Duodenal mucosa (tissue), 2 donors: ENCODE measurements at regions not wholly inside any gene's neighbourhood (a gene's known extent, or its start where the extent isn't known, plus 50 kb on each side); places are given as distances from the start of the nearest gene placed in this dataset.

ENCODE experiments used
- H3K27ac ChIP-seq: one replicate; pipeline ENCODE4 v1.7.0; 2013; ENCODE audit warnings: low read depth, low read length
- H3K27me3 ChIP-seq, 2 donors: one replicate each; pipeline ENCODE4 v1.7.0; 2013; ENCODE audit warnings: low read length in 2 of 2, control low read depth in 1 of 2; ENCODE audit not compliant: insufficient read depth in 2 of 2, control insufficient read depth in 1 of 2
- H3K36me3 ChIP-seq, 2 donors: one replicate each; pipeline ENCODE4 v1.7.0; 2013; ENCODE audit warnings: low read length in 2 of 2, control low read depth in 1 of 2; ENCODE audit not compliant: insufficient read depth in 2 of 2, control insufficient read depth in 1 of 2
- H3K4me1 ChIP-seq, 2 donors: one replicate each; pipeline ENCODE4 v1.7.0; 2013; ENCODE audit warnings: low read length in 2 of 2, control low read depth in 1 of 2; ENCODE audit not compliant: insufficient read depth in 2 of 2, control insufficient read depth in 1 of 2
- H3K4me3 ChIP-seq, 2 donors: one replicate each; pipeline ENCODE4 v1.7.0; 2013; ENCODE audit warnings: low read length in 2 of 2, low read depth in 1 of 2
- H3K9ac ChIP-seq, 2 donors: one replicate each; pipeline ENCODE4 v1.7.0; 2013; ENCODE audit warnings: low read length in 2 of 2, low read depth in 1 of 2
- H3K9me3 ChIP-seq, 2 donors: one replicate each; pipeline ENCODE4 v1.7.0; 2013; ENCODE audit warnings: low read length in 2 of 2, control low read depth in 1 of 2; ENCODE audit not compliant: control insufficient read depth in 1 of 2

DNA sequence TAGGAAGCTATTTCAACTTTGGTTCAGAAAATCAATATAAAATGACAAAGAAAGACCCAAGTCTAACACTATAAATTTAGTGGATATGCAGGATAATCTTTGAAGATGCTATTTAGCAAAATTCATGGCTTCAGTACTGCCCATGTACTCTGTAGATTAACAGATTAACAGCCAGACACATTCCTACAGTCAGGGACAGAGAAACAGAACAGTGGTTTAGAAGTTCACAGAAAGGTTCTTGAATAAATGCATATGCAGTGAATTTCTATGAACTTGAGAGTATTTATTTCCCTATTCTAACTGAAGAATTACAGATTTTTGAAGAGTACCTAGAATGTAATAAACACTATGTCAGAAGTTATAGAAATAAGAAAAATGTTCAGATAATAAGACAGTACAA is 222.8 kb downstream of the KLF12 start:
- Histone ChIP-seq H3K4me1 (no peaks in the 10 kb centered on the region), H3K9ac (no peak overlapping the region), H3K27me3 (no peaks in the 10 kb centered on the region), H3K27ac (no peak overlapping the region), H3K9me3 (no peaks in the 10 kb centered on the region), H3K4me3 (no peak overlapping the region), H3K36me3 (no peaks in the 10 kb centered on the region)

GRCh38 chr13:73910733-73911132 is 223.5 kb downstream of the KLF12 start:
- no peaks in the 10 kb centered on the region for H3K9me3 ChIP-seq
- H3K27ac ChIP-seq: no peak overlapping the region
- H3K9ac ChIP-seq: no peak overlapping the region
- H3K27me3 ChIP-seq: no peaks in the 10 kb centered on the region
- H3K36me3 ChIP-seq: no peaks in the 10 kb centered on the region
- no peak overlapping the region for H3K4me3 ChIP-seq
- no peaks in the 10 kb centered on the region for H3K4me1 ChIP-seq

- Histone ChIP-seq H3K9ac (no peak overlapping the region), H3K4me3 (no peak overlapping the region), H3K4me1 (no peaks in the 10 kb centered on the region), H3K27me3 (no peaks in the 10 kb centered on the region), H3K27ac (no peak overlapping the region), H3K36me3 (no peaks in the 10 kb centered on the region), H3K9me3 (no peaks in the 10 kb centered on the region)
Observed at GRCh38 chr13:73908809-73909208, 225.4 kb downstream of the KLF12 start.

DNA sequence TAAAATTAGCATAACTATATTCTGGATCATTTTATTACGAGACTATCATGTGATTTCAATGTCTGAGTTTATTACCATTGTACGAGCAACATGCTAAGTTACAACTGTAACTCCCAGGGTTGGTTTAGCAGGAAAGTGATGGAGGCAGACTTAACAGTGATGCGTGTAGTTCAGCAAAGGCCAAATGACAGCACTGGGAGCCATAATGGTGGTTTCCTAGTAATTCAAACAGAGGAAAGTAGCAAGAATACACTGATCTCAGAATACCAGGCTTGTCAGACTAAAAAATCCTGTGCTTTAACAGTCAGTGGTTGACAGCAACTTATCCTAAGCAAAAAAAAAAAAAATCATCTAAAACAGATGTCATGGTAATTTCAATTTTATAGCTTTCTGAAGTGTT is 229.6 kb downstream of the KLF12 start:
- H3K4me3 ChIP-seq: no peak overlapping the region
- H3K4me1 ChIP-seq: no peaks in the 10 kb centered on the region
- no peak overlapping the region for H3K27ac ChIP-seq

DNA sequence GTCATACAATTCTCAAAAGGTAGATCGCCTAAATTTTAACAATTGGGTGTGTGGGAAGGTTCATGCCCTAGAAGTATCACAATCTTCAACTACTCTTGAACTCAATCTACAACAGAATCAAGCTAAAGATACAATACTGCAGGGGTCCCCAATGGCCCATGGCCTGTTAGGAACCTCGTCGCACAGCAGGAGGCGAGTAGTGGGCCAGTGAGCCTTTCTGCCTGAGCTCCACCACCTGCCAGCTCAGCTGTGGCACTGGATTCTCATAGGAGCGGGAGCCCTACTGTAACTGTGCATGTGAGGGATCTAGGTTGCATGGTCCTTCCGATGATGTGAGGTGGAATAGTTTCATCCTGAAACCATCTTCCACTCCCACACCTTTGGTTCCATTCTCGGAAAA is 230.6 kb downstream of the KLF12 start:
- Histone ChIP-seq H3K9ac (no peak overlapping the region), H3K9me3 (no peaks in the 10 kb centered on the region), H3K27me3 (no peaks in the 10 kb centered on the region), H3K27ac (no peak overlapping the region), H3K4me3 (no peak overlapping the region), H3K36me3 (no peaks in the 10 kb centered on the region), H3K4me1 (no peaks in the 10 kb centered on the region)

More for the DNA sequence above, 229.6 kb downstream of the KLF12 start:
- H3K9ac ChIP-seq: no peak overlapping the region
- no peaks in the 10 kb centered on the region for H3K36me3 ChIP-seq
- H3K27me3 ChIP-seq: no peaks in the 10 kb centered on the region
- no peaks in the 10 kb centered on the region for H3K9me3 ChIP-seq

GRCh38 chr13:73902847-73903246 is 231.4 kb downstream of the KLF12 start:
- Histone ChIP-seq H3K4me3 (no peak overlapping the region), H3K9me3 (no peaks in the 10 kb centered on the region), H3K36me3 (no peaks in the 10 kb centered on the region), H3K27me3 (no peaks in the 10 kb centered on the region), H3K27ac (no peak overlapping the region), H3K9ac (no peak overlapping the region), H3K4me1 (no peaks in the 10 kb centered on the region)

GRCh38 chr13:73902296-73902695 is 231.9 kb downstream of the KLF12 start:
- Histone ChIP-seq H3K36me3 (no peaks in the 10 kb centered on the region), H3K4me1 (no peaks in the 10 kb centered on the region), H3K27me3 (no peaks in the 10 kb centered on the region), H3K9ac (no peak overlapping the region), H3K9me3 (no peaks in the 10 kb centered on the region), H3K27ac (no peak overlapping the region), H3K4me3 (no peak overlapping the region)

DNA sequence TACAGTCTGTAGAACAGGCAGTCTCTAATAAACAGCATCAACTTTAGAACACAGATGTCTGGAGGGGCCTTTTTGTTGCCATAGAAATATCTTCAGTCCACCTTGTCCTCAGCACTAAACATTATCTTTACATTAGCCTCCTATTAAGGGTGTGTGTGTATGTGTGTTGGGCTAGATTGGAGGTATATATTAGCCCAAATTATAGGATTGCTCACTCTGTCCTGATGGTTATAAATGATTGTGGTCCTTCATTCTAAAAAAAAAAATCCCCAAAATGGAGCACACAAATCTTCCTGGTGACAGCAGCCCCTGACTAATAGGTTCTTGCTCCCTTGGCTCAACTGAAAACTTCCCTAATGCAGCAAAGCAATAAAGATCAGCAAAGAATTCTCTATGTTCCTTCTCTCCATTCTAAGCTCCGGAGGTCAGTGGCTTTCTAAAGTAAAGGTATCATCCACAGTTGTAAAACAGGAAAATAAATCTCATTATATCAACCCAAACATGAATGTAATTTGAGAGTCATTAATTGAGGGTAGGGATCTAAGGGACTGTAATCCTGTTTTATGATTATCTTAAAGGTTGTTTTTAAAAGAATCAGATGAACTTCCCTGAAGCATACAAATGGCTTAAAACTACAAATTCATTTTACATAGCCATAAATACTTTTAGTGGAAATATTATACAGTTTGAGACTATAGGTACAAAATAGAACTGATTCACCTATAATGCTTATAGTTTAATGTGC is 232.7 kb downstream of the KLF12 start:
- H3K4me3 ChIP-seq: no peak overlapping the region
- H3K27me3 ChIP-seq: no peaks in the 10 kb centered on the region
- no peak overlapping the region for H3K9ac ChIP-seq
- H3K27ac ChIP-seq: no peak overlapping the region
- no peaks in the 10 kb centered on the region for H3K36me3 ChIP-seq
- no peaks in the 10 kb centered on the region for H3K4me1 ChIP-seq
- no peaks in the 10 kb centered on the region for H3K9me3 ChIP-seq

- Histone ChIP-seq H3K27me3 (no peaks in the 10 kb centered on the region), H3K9ac (no peak overlapping the region), H3K36me3 (no peaks in the 10 kb centered on the region), H3K4me1 (no peaks in the 10 kb centered on the region), H3K4me3 (no peak overlapping the region), H3K9me3 (no peaks in the 10 kb centered on the region), H3K27ac (no peak overlapping the region)
Observed at GRCh38 chr13:73900591-73900990, 233.6 kb downstream of the KLF12 start.

DNA sequence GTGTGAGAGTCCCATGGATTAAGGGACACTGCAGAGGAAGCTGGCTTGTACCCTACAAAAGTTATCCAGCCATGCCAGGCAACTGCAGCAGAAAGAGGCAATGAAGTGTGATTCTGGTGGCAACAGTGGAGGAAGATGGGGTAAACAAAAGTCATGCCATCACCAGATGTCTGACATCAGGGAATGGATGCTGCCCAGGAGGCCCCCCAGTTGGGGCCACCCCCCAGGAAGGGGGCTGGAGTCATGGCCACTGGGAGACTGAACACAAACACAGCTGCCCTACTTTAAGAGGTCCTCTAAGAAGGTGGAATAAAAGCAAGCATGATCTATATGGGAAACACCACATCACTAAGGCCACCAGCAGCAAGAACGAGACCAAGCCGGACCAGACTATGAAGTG is 235.3 kb downstream of the KLF12 start:
- H3K9me3 ChIP-seq: no peaks in the 10 kb centered on the region
- H3K36me3 ChIP-seq: no peaks in the 10 kb centered on the region
- no peaks in the 10 kb centered on the region for H3K27me3 ChIP-seq
- H3K4me1 ChIP-seq: no peaks in the 10 kb centered on the region
- H3K4me3 ChIP-seq: no peak overlapping the region
- no peak overlapping the region for H3K9ac ChIP-seq
- no peak overlapping the region for H3K27ac ChIP-seq

GRCh38 chr13:73898276-73898675 is 235.9 kb downstream of the KLF12 start:
- Histone ChIP-seq H3K27ac (no peak overlapping the region), H3K9ac (no peak overlapping the region), H3K27me3 (no peaks in the 10 kb centered on the region), H3K4me3 (no peak overlapping the region), H3K4me1 (no peaks in the 10 kb centered on the region), H3K9me3 (no peaks in the 10 kb centered on the region), H3K36me3 (no peaks in the 10 kb centered on the region)
